CD4-positive, alpha-beta T cell (primary cell): ENCODE measurements at regions not wholly inside any gene's neighbourhood (a gene's known extent, or its start where the extent isn't known, plus 50 kb on each side); places are given as distances from the start of the nearest gene placed in this dataset.

Experiments
- ATAC-seq: fragments of 200-7000 bp; cut with Tn5 transposase; one replicate; pipeline ENCODE4 v1.10.0; 2022; ENCODE audit warnings: mild to moderate bottlenecking; ENCODE audit not compliant: poor library complexity
- CTCF ChIA-PET: fragments of 350-600 bp; sonication (Branson Sonifier 250); formaldehyde crosslinking; loops from one replicate; lab custom pipeline; 2021; ENCODE audit warnings: antibody characterized with exemption, inconsistent platforms; lab: Charles Lee
- POLR2A ChIA-PET: fragments of 350-600 bp; sonication (Branson Sonifier 250); formaldehyde crosslinking; loops from one replicate; lab custom pipeline; 2021; ENCODE audit warnings: antibody characterized with exemption, inconsistent platforms; lab: Charles Lee
- DNase-seq, 14 experiments: peaks; one replicate each; pipeline ENCODE4 v3.0.0-alpha.2; 2013 to 2020; ENCODE audit warnings: mixed read lengths in 2 of 14
- H3K27ac ChIP-seq, 2 donors: one replicate each; pipeline versions ENCODE4 v1.5.1 to v1.7.0; 2013; ENCODE audit warnings: low read length in 2 of 2, low read depth in 1 of 2, mild to moderate bottlenecking in 1 of 2
- H3K27me3 ChIP-seq, 2 experiments: 1 replicate in 1 of 2; 2 replicates in 1 of 2; pipeline versions ENCODE4 v1.6.1 to v1.7.0; 2013; ENCODE audit warnings: low read length in 2 of 2, control low read depth in 1 of 2, mild to moderate bottlenecking in 1 of 2, moderate library complexity in 1 of 2; ENCODE audit not compliant: insufficient read depth in 2 of 2, control insufficient read depth in 1 of 2
- H3K36me3 ChIP-seq: one replicate; pipeline ENCODE4 v1.6.1; 2013; ENCODE audit warnings: low read length, control low read depth; ENCODE audit not compliant: insufficient read depth
- H3K4me1 ChIP-seq: one replicate; pipeline ENCODE4 v1.6.1; 2013; ENCODE audit warnings: low read length, control low read depth; ENCODE audit not compliant: insufficient read depth
- H3K4me3 ChIP-seq: one replicate; pipeline ENCODE4 v1.5.1; 2013; ENCODE audit warnings: mild to moderate bottlenecking, low read length, moderate library complexity
- H3K9me3 ChIP-seq, 2 experiments: 1 replicate in 1 of 2; 2 replicates in 1 of 2; pipeline versions ENCODE4 v1.6.1 to v1.7.0; 2013; ENCODE audit warnings: low read length in 2 of 2, mild to moderate bottlenecking in 2 of 2, control low read depth in 1 of 2, moderate library complexity in 1 of 2; ENCODE audit not compliant: control insufficient read depth in 1 of 2, insufficient read depth in 1 of 2
- H3K27ac Mint-ChIP-seq: one replicate; pipeline ENCODE4 v1.8.0; 2020; ENCODE audit warnings: mixed read lengths
- H3K27me3 Mint-ChIP-seq: one replicate; pipeline ENCODE4 v1.8.0; 2021; ENCODE audit warnings: mixed read lengths
- H3K36me3 Mint-ChIP-seq: one replicate; pipeline ENCODE4 v1.8.0; 2021; ENCODE audit warnings: low read depth, mixed read lengths
- H3K4me1 Mint-ChIP-seq: one replicate; pipeline ENCODE4 v1.8.0; 2021; ENCODE audit warnings: low read depth, mixed read lengths
- H3K4me3 Mint-ChIP-seq: one replicate; pipeline ENCODE4 v1.8.0; 2020; ENCODE audit warnings: mild to moderate bottlenecking, mixed read lengths
- H3K9me3 Mint-ChIP-seq: one replicate; pipeline ENCODE4 v1.8.0; 2020; ENCODE audit warnings: mixed read lengths
- intact Hi-C, 2 experiments: fragments of 100-400 bp; cut with DNase I in 1 of 2; cut with micrococcal nuclease in 1 of 2; formaldehyde crosslinking; loops; one replicate each; pipeline versions ENCODE4 v1.15.1 to v1.9.0; 2023 to 2025; cut with DNase I, micrococcal nuclease
- TF ChIP-seq, protein P1 (sequence below): fragments of 200-600 bp; IDR thresholded peaks from one replicate; pipeline ENCODE4 v1.8.0; 2022; ENCODE audit warnings: antibody characterized with exemption, mild to moderate bottlenecking

DNA sequence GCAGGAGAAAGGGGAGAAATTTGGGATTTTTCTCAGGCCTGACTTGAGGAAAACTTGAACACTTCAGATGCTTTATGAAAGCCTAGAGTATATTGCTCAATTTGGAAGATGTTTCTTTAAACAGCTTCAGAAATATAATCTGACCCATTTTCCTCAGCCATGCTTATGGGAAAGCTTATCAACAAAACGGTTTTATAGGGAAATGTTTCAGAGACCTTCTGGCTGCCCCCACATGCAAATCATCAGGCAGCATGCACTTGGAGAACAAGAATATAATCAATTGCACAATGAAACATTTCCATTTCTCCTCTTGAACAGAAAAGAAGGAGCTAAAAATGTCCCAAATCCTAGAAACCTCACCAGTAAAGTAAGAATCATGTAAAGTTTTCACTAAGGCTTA lies 411.2 kb upstream of the ETAA1 start:
- Histone ChIP-seq H3K27me3 (no peaks in the 10 kb centered on the region), H3K9me3 (no peaks in the 10 kb centered on the region), H3K36me3 (no peaks in the 10 kb centered on the region), H3K4me1 (no peaks in the 10 kb centered on the region), H3K4me3 (no peak overlapping the region), H3K27ac (no peak overlapping the region)
- TF ChIP-seq, protein P1, sequence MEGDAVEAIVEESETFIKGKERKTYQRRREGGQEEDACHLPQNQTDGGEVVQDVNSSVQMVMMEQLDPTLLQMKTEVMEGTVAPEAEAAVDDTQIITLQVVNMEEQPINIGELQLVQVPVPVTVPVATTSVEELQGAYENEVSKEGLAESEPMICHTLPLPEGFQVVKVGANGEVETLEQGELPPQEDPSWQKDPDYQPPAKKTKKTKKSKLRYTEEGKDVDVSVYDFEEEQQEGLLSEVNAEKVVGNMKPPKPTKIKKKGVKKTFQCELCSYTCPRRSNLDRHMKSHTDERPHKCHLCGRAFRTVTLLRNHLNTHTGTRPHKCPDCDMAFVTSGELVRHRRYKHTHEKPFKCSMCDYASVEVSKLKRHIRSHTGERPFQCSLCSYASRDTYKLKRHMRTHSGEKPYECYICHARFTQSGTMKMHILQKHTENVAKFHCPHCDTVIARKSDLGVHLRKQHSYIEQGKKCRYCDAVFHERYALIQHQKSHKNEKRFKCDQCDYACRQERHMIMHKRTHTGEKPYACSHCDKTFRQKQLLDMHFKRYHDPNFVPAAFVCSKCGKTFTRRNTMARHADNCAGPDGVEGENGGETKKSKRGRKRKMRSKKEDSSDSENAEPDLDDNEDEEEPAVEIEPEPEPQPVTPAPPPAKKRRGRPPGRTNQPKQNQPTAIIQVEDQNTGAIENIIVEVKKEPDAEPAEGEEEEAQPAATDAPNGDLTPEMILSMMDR: no peak
- Mint-ChIP-seq H3K36me3 (no peaks in the 10 kb centered on the region), H3K4me1 (no peaks in the 10 kb centered on the region), H3K27me3 (no peaks in the 10 kb centered on the region), H3K27ac (no peak overlapping the region), H3K9me3 (peaks cover 2% of the 10 kb centered on the region), H3K4me3 (no peak overlapping the region)
- ATAC-seq: no peak
- ChIA-PET POLR2A (no interaction called here), CTCF (no interaction called here)
- DNase-seq: no peak
- intact Hi-C loops: no loop called here

DNA sequence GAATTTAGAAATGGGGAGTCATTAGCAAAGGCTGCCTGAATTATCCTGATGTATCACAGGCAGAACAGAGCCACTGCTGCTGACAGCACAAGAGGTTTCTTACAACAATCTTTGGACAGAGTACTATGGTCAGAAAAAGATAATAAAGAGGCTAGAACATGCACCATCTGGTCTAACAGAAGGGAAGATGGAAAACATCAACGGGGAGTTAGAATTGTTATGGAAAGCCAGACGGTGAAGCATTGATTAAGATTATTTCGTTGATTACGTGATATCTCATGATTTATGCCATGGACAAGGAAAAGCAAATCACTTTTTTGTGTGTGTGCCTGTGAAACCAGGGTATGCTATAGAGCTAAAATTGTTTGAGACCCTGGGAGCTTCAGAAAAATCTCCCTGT lies 409.4 kb upstream of the ETAA1 start:
- DNase-seq: no peak
- ChIA-PET POLR2A (no interaction called here), CTCF (no interaction called here)
- Histone ChIP-seq H3K27me3 (no peaks in the 10 kb centered on the region), H3K27ac (no peak overlapping the region), H3K9me3 (no peaks in the 10 kb centered on the region), H3K4me3 (no peak overlapping the region), H3K4me1 (no peaks in the 10 kb centered on the region), H3K36me3 (no peaks in the 10 kb centered on the region)
- no peaks in the 10 kb centered on the region for H3K27me3 Mint-ChIP-seq
- H3K4me1 Mint-ChIP-seq: no peaks in the 10 kb centered on the region
- ATAC-seq: no peak
- intact Hi-C loops: no loop called here
- peaks cover 2% of the 10 kb centered on the region for H3K9me3 Mint-ChIP-seq
- no peaks in the 10 kb centered on the region for H3K36me3 Mint-ChIP-seq
- TF ChIP-seq, protein P1: no peak
- no peak overlapping the region for H3K27ac Mint-ChIP-seq
- H3K4me3 Mint-ChIP-seq: no peak overlapping the region

GRCh38 chr2:66994654-66995053 lies 402.5 kb upstream of the ETAA1 start:
- H3K4me3 Mint-ChIP-seq: no peak overlapping the region
- Histone ChIP-seq H3K4me1 (no peaks in the 10 kb centered on the region), H3K36me3 (no peaks in the 10 kb centered on the region), H3K9me3 (no peaks in the 10 kb centered on the region), H3K27me3 (no peaks in the 10 kb centered on the region), H3K27ac (no peak overlapping the region), H3K4me3 (no peak overlapping the region)
- H3K9me3 Mint-ChIP-seq: no peaks in the 10 kb centered on the region
- no peak overlapping the region for H3K27ac Mint-ChIP-seq
- TF ChIP-seq, protein P1: no peak
- no peaks in the 10 kb centered on the region for H3K36me3 Mint-ChIP-seq
- H3K27me3 Mint-ChIP-seq: no peaks in the 10 kb centered on the region
- DNase-seq (no peak), ATAC-seq (no peak)
- no peaks in the 10 kb centered on the region for H3K4me1 Mint-ChIP-seq
- intact Hi-C loops: no loop called here
- CTCF ChIA-PET: no interaction called here
- POLR2A ChIA-PET: no interaction called here
